Keratinocyte (primary cell): ENCODE measurements at regions not wholly inside any gene's neighbourhood (a gene's known extent, or its start where the extent isn't known, plus 50 kb on each side); places are given as distances from the start of the nearest gene placed in this dataset.

Experiments
- DNase-seq: peaks from one replicate; pipeline ENCODE4 v3.0.0-alpha.2; 2011; ENCODE audit warnings: low read depth, missing footprints, low spot score
- FAIRE-seq: peaks from 2 replicates; lab custom pipeline; 2011; peaks lifted over from hg19 to GRCh38; lab: Jason Lieb, UNC
- H2AFZ ChIP-seq: 2 replicates; pipeline ENCODE4 v1.6.0; 2012; ENCODE audit warnings: low read length, control low read depth, inconsistent platforms; ENCODE audit not compliant: control insufficient read depth
- H3K27ac ChIP-seq: 2 replicates; pipeline ENCODE4 v1.5.1; 2011; ENCODE audit warnings: low read length; ENCODE audit not compliant: control insufficient read depth, insufficient read depth
- H3K27me3 ChIP-seq: 3 replicates; pipeline ENCODE4 v1.6.0; 2011; ENCODE audit warnings: low read length; ENCODE audit not compliant: control insufficient read depth, insufficient read depth; ENCODE audit errors: extremely low read depth
- H3K36me3 ChIP-seq, 2 experiments: 2 replicates in 1 of 2; 3 replicates in 1 of 2; pipeline ENCODE4 v1.5.1; 2011; ENCODE audit warnings: low read length in 2 of 2, mild to moderate bottlenecking in 1 of 2; ENCODE audit not compliant: control insufficient read depth in 2 of 2, insufficient read depth in 2 of 2; ENCODE audit errors: extremely low read depth in 1 of 2
- H3K4me1 ChIP-seq: 3 replicates; pipeline ENCODE4 v1.5.1; 2011; ENCODE audit warnings: low read length; ENCODE audit not compliant: control insufficient read depth, insufficient read depth; ENCODE audit errors: extremely low read depth
- H3K4me2 ChIP-seq: 3 replicates; pipeline ENCODE4 v1.6.0; 2011; ENCODE audit warnings: low read depth, low read length; ENCODE audit not compliant: control insufficient read depth, insufficient read depth; ENCODE audit errors: extremely low read depth
- H3K4me3 ChIP-seq, 3 experiments: fragments of 200-600 bp in 1 of 3; sonication (generic) in 1 of 3; 2 replicates in 2 of 3; 3 replicates in 1 of 3; pipeline ENCODE4 v1.5.1; 2011 to 2016; ENCODE audit warnings: low read length in 3 of 3, mild to moderate bottlenecking in 3 of 3, control low read depth in 2 of 3, inconsistent platforms in 1 of 3, low read depth in 1 of 3, mixed read lengths in 1 of 3, mixed run types in 1 of 3, moderate library complexity in 1 of 3; ENCODE audit not compliant: control insufficient read depth in 2 of 3, insufficient read depth in 2 of 3; ENCODE audit errors: extremely low read depth in 1 of 3
- H3K79me2 ChIP-seq: 2 replicates; pipeline ENCODE4 v1.6.0; 2012; ENCODE audit warnings: low read length; ENCODE audit not compliant: control insufficient read depth, insufficient read depth
- H3K9ac ChIP-seq: 3 replicates; pipeline ENCODE4 v1.6.0; 2011; ENCODE audit warnings: low read length; ENCODE audit not compliant: control insufficient read depth, insufficient read depth; ENCODE audit errors: extremely low read depth
- H3K9me1 ChIP-seq: 3 replicates; pipeline ENCODE4 v1.6.0; 2011; ENCODE audit warnings: low read length; ENCODE audit not compliant: control insufficient read depth, insufficient read depth; ENCODE audit errors: extremely low read depth
- H3K9me3 ChIP-seq: 2 replicates; pipeline ENCODE4 v1.5.1; 2012; ENCODE audit warnings: low read depth, low read length; ENCODE audit not compliant: control insufficient read depth
- H4K20me1 ChIP-seq: 3 replicates; pipeline ENCODE4 v1.6.0; 2011; ENCODE audit warnings: low read length; ENCODE audit not compliant: control insufficient read depth, insufficient read depth; ENCODE audit errors: extremely low read depth
- EZH2 ChIP-seq: IDR thresholded peaks from one replicate; pipeline ENCODE4 v1.6.1; 2012; ENCODE audit warnings: inconsistent platforms, mild to moderate bottlenecking, low read length, moderate library complexity
- dilution Hi-C: fragments of 300-500 bp; cut with MboI; formaldehyde crosslinking; loops from one replicate; pipeline ENCODE4 v1.7.0; 2020; ENCODE audit warnings: low sequenced_read_pairs; ENCODE audit not compliant: extremely low pct_ligation_motif_present
- TF ChIP-seq, protein P1 (sequence below), 3 experiments: IDR thresholded peaks in 1 of 3; conservative IDR thresholded peaks in 1 of 3; optimal IDR thresholded peaks in 1 of 3; 2 replicates in 2 of 3; 3 replicates in 1 of 3; pipeline versions ENCODE3 to v1.5.1; 2011; ENCODE audit warnings: low read length in 3 of 3, mild to moderate bottlenecking in 3 of 3, moderate library complexity in 2 of 3, control low read depth in 1 of 3, inconsistent platforms in 1 of 3; ENCODE audit not compliant: insufficient read depth in 2 of 3; ENCODE audit errors: extremely low read depth in 1 of 3

DNA sequence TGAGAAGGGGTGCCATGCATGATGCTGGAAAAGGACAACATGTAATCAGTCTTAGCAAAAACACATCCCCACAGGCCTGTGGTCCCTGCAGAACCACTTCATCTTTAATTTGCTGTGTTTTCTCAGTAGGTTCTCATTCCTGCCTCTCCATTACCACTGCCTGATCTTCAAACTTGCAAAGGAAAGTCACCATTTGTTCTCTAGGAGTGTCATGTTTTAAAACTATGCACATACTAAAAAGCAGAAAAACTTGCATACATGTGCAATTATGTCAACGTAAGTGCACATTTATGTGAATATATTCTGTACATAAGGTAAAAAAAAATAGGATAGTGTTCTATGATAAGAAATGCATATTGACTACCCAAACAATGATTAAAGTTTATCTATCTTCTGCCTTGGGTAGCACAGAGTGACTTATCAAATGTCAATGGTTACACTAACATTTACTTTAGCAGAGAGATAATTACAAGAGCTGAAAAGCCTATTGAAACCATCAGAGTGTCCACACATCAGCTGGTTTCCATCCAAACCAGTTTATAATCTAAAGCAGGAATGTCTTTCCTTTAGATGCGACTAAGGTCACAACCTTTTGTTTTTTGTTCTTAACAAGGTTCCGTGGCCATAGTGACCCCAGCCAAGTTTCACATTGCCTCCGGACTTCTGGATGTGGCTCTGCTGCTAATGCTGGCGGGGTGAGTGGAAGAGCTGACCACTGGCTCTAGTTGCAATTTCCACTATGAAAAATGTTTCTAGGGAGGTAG lies 58.7 kb upstream of the RMDN2 start:
- Histone ChIP-seq H3K9ac (no peak overlapping the region), H3K4me3 (no peak overlapping the region), H3K9me1 (no peaks in the 10 kb centered on the region), H3K4me1 (peaks cover 19% of the 10 kb centered on the region), H2AFZ (no peak overlapping the region), H3K27ac (no peak overlapping the region), H3K79me2 (no peaks in the 10 kb centered on the region), H3K4me2 (no peak overlapping the region), H3K9me3 (no peaks in the 10 kb centered on the region), H3K27me3 (peaks cover 16% of the 10 kb centered on the region), H4K20me1 (no peaks in the 10 kb centered on the region), H3K36me3 (no peaks in the 10 kb centered on the region)
- FAIRE-seq (no peak), DNase-seq (no peak)
- TF ChIP-seq, protein P1, sequence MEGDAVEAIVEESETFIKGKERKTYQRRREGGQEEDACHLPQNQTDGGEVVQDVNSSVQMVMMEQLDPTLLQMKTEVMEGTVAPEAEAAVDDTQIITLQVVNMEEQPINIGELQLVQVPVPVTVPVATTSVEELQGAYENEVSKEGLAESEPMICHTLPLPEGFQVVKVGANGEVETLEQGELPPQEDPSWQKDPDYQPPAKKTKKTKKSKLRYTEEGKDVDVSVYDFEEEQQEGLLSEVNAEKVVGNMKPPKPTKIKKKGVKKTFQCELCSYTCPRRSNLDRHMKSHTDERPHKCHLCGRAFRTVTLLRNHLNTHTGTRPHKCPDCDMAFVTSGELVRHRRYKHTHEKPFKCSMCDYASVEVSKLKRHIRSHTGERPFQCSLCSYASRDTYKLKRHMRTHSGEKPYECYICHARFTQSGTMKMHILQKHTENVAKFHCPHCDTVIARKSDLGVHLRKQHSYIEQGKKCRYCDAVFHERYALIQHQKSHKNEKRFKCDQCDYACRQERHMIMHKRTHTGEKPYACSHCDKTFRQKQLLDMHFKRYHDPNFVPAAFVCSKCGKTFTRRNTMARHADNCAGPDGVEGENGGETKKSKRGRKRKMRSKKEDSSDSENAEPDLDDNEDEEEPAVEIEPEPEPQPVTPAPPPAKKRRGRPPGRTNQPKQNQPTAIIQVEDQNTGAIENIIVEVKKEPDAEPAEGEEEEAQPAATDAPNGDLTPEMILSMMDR (optimal IDR thresholded peaks at IDR 0.05 in 1 of 3, IDR thresholded peaks at IDR 0.05 in 1 of 3, conservative IDR thresholded peaks at IDR 0.05 in 1 of 3; ENCODE audit: extremely low read depth in 1 of 3, insufficient read depth in 2 of 3, low read length in 3 of 3) = no peak
- dilution Hi-C loops = loop anchor here (25.0 kb wide), 1 partner anchor 454 kb away; no protein-coding TSS in a partner anchor

DNA sequence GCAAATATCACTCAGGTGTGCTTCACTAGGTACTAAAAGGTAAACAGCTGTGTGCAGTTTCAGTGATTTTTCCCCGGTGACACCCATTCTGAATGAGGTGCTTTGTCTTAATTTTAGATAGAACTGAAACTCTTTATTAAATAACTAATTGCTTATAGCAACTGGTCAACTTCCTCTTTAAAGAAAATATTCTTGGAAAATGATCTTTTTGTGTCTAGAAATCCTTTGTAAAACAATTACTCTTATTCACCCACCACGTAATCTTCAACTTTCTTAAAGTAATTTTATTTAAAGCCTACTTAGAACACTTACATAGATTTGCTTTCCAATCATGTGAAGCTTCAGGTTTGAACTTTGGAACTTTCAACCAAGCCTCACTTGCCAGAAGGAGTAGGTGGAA lies 57.9 kb upstream of the RMDN2 start:
- dilution Hi-C loops = loop anchor here (25.0 kb wide), 1 partner anchor 455 kb away; no protein-coding TSS in a partner anchor
- no peaks in the 10 kb centered on the region for H3K36me3 ChIP-seq
- no peak for DNase-seq

More for the DNA sequence above, 57.9 kb upstream of the RMDN2 start:
- H3K27me3 ChIP-seq = peaks cover 11% of the 10 kb centered on the region
- no peaks in the 10 kb centered on the region for H3K9me3 ChIP-seq
- no peaks in the 10 kb centered on the region for H3K79me2 ChIP-seq
- no peak overlapping the region for H3K4me2 ChIP-seq
- no peak overlapping the region for H3K4me3 ChIP-seq
- peaks cover 27% of the 10 kb centered on the region for H3K4me1 ChIP-seq
- FAIRE-seq = no peak
- H3K9ac ChIP-seq = no peak overlapping the region
- H3K27ac ChIP-seq = no peak overlapping the region
- H4K20me1 ChIP-seq = no peaks in the 10 kb centered on the region
- TF ChIP-seq EZH2 = no peak
- TF ChIP-seq, protein P1 (optimal IDR thresholded peaks at IDR 0.05 in 1 of 3, IDR thresholded peaks at IDR 0.05 in 1 of 3, conservative IDR thresholded peaks at IDR 0.05 in 1 of 3; ENCODE audit: extremely low read depth in 1 of 3, insufficient read depth in 2 of 3, low read length in 3 of 3) = no peak
- no peaks in the 10 kb centered on the region for H3K9me1 ChIP-seq
- H2AFZ ChIP-seq = no peak overlapping the region
